GM18526 (cell line): ENCODE measurements at regions not wholly inside any gene's neighbourhood (a gene's known extent, or its start where the extent isn't known, plus 50 kb on each side); places are given as distances from the start of the nearest gene placed in this dataset.

ENCODE experiments used
- POLR2A ChIP-seq: IDR thresholded peaks from 3 replicates; pipeline ENCODE4 v1.6.1; 2011; ENCODE audit not compliant: insufficient read length; ENCODE audit errors: extremely low read depth

- TF ChIP-seq POLR2A: no peak
Observed at GRCh38 chr11:19419021-19419750, 178.4 kb upstream of the E2F8 start.

GRCh38 chr11:19418221-19418620, 177.5 kb upstream of the E2F8 start:
- TF ChIP-seq POLR2A: no peak

GRCh38 chr11:19410032-19410431, 169.3 kb upstream of the E2F8 start:
- TF ChIP-seq POLR2A: no peak

GRCh38 chr11:19409307-19409706, 168.6 kb upstream of the E2F8 start:
- no peak for TF ChIP-seq POLR2A

GRCh38 chr11:19407677-19408270, 167.0 kb upstream of the E2F8 start:
- TF ChIP-seq POLR2A: no peak

GRCh38 chr11:19405966-19406365, 165.2 kb upstream of the E2F8 start:
- no peak for TF ChIP-seq POLR2A

- TF ChIP-seq POLR2A: no peak
Observed at GRCh38 chr11:19404787-19405186, 164.0 kb upstream of the E2F8 start.

GRCh38 chr11:19403196-19403895, 162.6 kb upstream of the E2F8 start:
- TF ChIP-seq POLR2A: no peak

- no peak for TF ChIP-seq POLR2A
Observed at GRCh38 chr11:19400296-19400695, 159.6 kb upstream of the E2F8 start.

- no peak for TF ChIP-seq POLR2A
Observed at GRCh38 chr11:19398772-19399527, 158.2 kb upstream of the E2F8 start.

- no peak for TF ChIP-seq POLR2A
Observed at GRCh38 chr11:19398273-19398672, 157.5 kb upstream of the E2F8 start.

- no peak for TF ChIP-seq POLR2A
Observed at GRCh38 chr11:19395050-19395449, 154.3 kb upstream of the E2F8 start.

- no peak for TF ChIP-seq POLR2A
Observed at GRCh38 chr11:19394525-19395016, 153.8 kb upstream of the E2F8 start.

- no peak for TF ChIP-seq POLR2A
Observed at GRCh38 chr11:19393941-19394340, 153.2 kb upstream of the E2F8 start.

GRCh38 chr11:19392847-19393518, 152.2 kb upstream of the E2F8 start:
- no peak for TF ChIP-seq POLR2A
